HFF-Myc (cell line): ENCODE measurements at regions not wholly inside any gene's neighbourhood (a gene's known extent, or its start where the extent isn't known, plus 50 kb on each side); places are given as distances from the start of the nearest gene placed in this dataset.

Experiments
- DNase-seq: peaks from one replicate; pipeline ENCODE4 v3.0.0-alpha.2; 2011; ENCODE audit warnings: low read depth; ENCODE audit errors: extremely low read depth
- H3K4me3 ChIP-seq: replicated peaks from 2 replicates; pipeline ENCODE4 v1.5.1; 2011; ENCODE audit warnings: low read depth, mild to moderate bottlenecking, control low read depth, low read length
- CTCF ChIP-seq: IDR thresholded peaks from 2 replicates; pipeline ENCODE4 v1.5.1; 2012; ENCODE audit warnings: mild to moderate bottlenecking, low read depth, low read length, control low read depth; ENCODE audit errors: missing control alignments

GRCh38 chr6:43965628-43966373 is 161.5 kb downstream of the MRPL14 start:
- H3K4me3 ChIP-seq = no peak overlapping the region
- no peak for TF ChIP-seq CTCF

GRCh38 chr6:43964659-43965570 is 162.3 kb downstream of the MRPL14 start:
- H3K4me3 ChIP-seq = no peak overlapping the region
- no peak for DNase-seq
- TF ChIP-seq CTCF = no peak

More at GRCh38 chr6:43965628-43966373, 161.5 kb downstream of the MRPL14 start:
- no peak for DNase-seq

- TF ChIP-seq CTCF = no peak
Measured at GRCh38 chr6:43963877-43964658, 163.2 kb downstream of the MRPL14 start.

GRCh38 chr6:43963203-43963602 is 164.0 kb downstream of the MRPL14 start:
- no peak overlapping the region for H3K4me3 ChIP-seq
- DNase-seq = no peak
- no peak for TF ChIP-seq CTCF

More at GRCh38 chr6:43963877-43964658, 163.2 kb downstream of the MRPL14 start:
- no peak overlapping the region for H3K4me3 ChIP-seq
- no peak for DNase-seq

GRCh38 chr6:43962458-43962857 is 164.8 kb downstream of the MRPL14 start:
- TF ChIP-seq CTCF = no peak
- H3K4me3 ChIP-seq = no peak overlapping the region
- DNase-seq = no peak

GRCh38 chr6:43957273-43957672 is 170.0 kb downstream of the MRPL14 start:
- no peak for TF ChIP-seq CTCF
- no peak overlapping the region for H3K4me3 ChIP-seq
- no peak for DNase-seq
